Smooth muscle cell (in vitro differentiated cells): ENCODE measurements at regions not wholly inside any gene's neighbourhood (a gene's known extent, or its start where the extent isn't known, plus 50 kb on each side); places are given as distances from the start of the nearest gene placed in this dataset.

Experiments used
- DNase-seq: peaks from one replicate; lab custom pipeline; 2025; ENCODE audit not compliant: unreplicated experiment; lab: John Stamatoyannopoulos, UW
- H2AFZ ChIP-seq: fragments of 200-600 bp; sonication (generic); 2 replicates; pipeline ENCODE4 v1.6.0; 2016; ENCODE audit warnings: antibody characterized with exemption, low read depth, mild to moderate bottlenecking
- H3F3A ChIP-seq: fragments of 200-600 bp; sonication (generic); 2 replicates; pipeline ENCODE4 v1.6.0; 2017; ENCODE audit warnings: antibody characterized with exemption, low read depth
- H3K27ac ChIP-seq: fragments of 200-600 bp; sonication (generic); 2 replicates; pipeline ENCODE4 v1.5.1; 2016; ENCODE audit warnings: low read depth, mild to moderate bottlenecking
- H3K27me3 ChIP-seq: fragments of 200-600 bp; sonication (generic); 2 replicates; pipeline ENCODE4 v1.6.1; 2016; ENCODE audit warnings: low read depth, mild to moderate bottlenecking
- H3K36me3 ChIP-seq: fragments of 200-600 bp; sonication (generic); 2 replicates; pipeline ENCODE4 v1.5.1; 2016; ENCODE audit warnings: low read depth
- H3K4me1 ChIP-seq: fragments of 200-600 bp; sonication (generic); 2 replicates; pipeline ENCODE4 v1.5.1; 2016; ENCODE audit warnings: low read depth
- H3K4me2 ChIP-seq: fragments of 200-600 bp; sonication (generic); 2 replicates; pipeline ENCODE4 v1.6.0; 2016; ENCODE audit warnings: mild to moderate bottlenecking
- H3K4me3 ChIP-seq: fragments of 200-600 bp; sonication (generic); 2 replicates; pipeline ENCODE4 v1.5.1; 2016; ENCODE audit warnings: mild to moderate bottlenecking
- H3K79me2 ChIP-seq: fragments of 200-600 bp; sonication (generic); 2 replicates; pipeline ENCODE4 v1.6.0; 2016; ENCODE audit warnings: low read depth, mild to moderate bottlenecking
- H3K9ac ChIP-seq: fragments of 200-600 bp; sonication (generic); 2 replicates; pipeline ENCODE4 v1.6.0; 2016; ENCODE audit warnings: low read depth
- H3K9me3 ChIP-seq: fragments of 200-600 bp; sonication (generic); replicated peaks from 2 replicates; pipeline ENCODE4 v1.5.1; 2016; ENCODE audit warnings: low read depth
- H4K20me1 ChIP-seq: fragments of 200-600 bp; sonication (generic); 2 replicates; pipeline ENCODE4 v1.6.0; 2016; ENCODE audit warnings: low read depth
- CTCF ChIP-seq: fragments of 200-600 bp; sonication (generic); IDR thresholded peaks from 2 replicates; pipeline ENCODE4 v1.5.1; 2017; ENCODE audit warnings: borderline replicate concordance, mild to moderate bottlenecking, antibody characterized with exemption; ENCODE audit not compliant: insufficient read depth, poor library complexity, severe bottlenecking
- WGBS: methylation state at CpG from one replicate; pipeline ENCODE4 v1.1.7; 2016; ENCODE audit warnings: low lambda C conversion rate; 5-methylcytosine and 5-hydroxymethylcytosine counted together

DNA sequence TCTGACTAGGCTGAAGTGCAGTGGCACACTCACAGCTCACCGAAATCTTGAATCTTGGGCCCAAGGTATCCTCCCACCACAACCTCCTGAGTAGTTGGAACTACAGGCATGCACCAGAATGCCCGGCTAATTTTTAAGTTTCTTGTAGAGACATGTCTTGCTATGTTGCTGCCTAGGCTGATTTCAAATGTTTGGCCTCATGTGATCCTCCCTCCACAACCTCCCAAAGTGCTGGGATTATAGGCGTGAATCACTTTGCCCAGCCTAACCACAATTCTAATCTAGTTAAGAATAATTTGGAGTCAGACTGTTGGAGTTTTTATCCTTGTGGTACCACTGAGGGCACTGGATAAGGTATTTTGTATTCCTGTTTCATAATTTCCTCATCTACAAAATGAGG is 317.5 kb upstream of the AGA start:
- no peaks in the 10 kb centered on the region for H3K9me3 ChIP-seq
- 78% methylated on average over 3 of the region's 3 CpGs for WGBS

GRCh38 chr4:177761692-177762091 is 319.5 kb upstream of the AGA start:
- Histone ChIP-seq H3K36me3 (no peaks in the 10 kb centered on the region), H3K27me3 (no peaks in the 10 kb centered on the region), H3K9me3 (no peaks in the 10 kb centered on the region), H3K79me2 (no peaks in the 10 kb centered on the region), H4K20me1 (no peaks in the 10 kb centered on the region), H3K27ac (no peak overlapping the region), H3K9ac (no peak overlapping the region), H3F3A (no peaks in the 10 kb centered on the region), H2AFZ (no peak overlapping the region), H3K4me1 (no peaks in the 10 kb centered on the region), H3K4me3 (no peak overlapping the region), H3K4me2 (no peak overlapping the region)
- DNase-seq: no peak
- 91% methylated on average over 12 of the region's 12 CpGs for WGBS
- TF ChIP-seq CTCF: no peak

More for the DNA sequence above, 317.5 kb upstream of the AGA start:
- Histone ChIP-seq H3K36me3 (no peaks in the 10 kb centered on the region), H3F3A (no peaks in the 10 kb centered on the region), H3K79me2 (no peaks in the 10 kb centered on the region), H3K4me2 (no peak overlapping the region), H2AFZ (no peak overlapping the region), H3K4me3 (no peak overlapping the region), H3K27ac (no peak overlapping the region), H3K9ac (no peak overlapping the region), H3K4me1 (no peaks in the 10 kb centered on the region), H4K20me1 (no peaks in the 10 kb centered on the region), H3K27me3 (no peaks in the 10 kb centered on the region)
- DNase-seq: no peak
- TF ChIP-seq CTCF: no peak

DNA sequence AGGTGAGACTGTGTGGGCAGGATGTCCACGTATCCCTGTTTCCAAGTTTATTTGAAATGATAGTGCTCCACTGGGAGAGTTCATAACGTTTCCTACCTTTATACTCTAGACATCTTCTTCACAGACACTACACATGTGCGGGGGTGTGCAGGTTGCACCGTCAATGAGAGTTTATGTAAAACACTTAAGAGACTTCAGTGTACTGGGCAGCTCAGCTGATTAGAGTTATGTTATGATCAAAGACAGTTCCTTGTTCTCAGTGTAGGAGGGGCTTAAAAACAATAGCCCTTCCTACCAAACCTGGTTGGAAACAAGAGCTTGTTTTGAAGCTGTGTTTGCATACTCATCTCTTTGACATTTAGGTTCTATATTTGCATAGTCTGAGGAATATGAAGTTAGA is 326.9 kb upstream of the AGA start:
- 95% methylated on average over 4 of the region's 4 CpGs for WGBS

More for the DNA sequence above, 326.9 kb upstream of the AGA start:
- Histone ChIP-seq H4K20me1 (no peaks in the 10 kb centered on the region), H2AFZ (no peak overlapping the region), H3K9ac (no peak overlapping the region), H3K4me3 (no peak overlapping the region), H3K79me2 (no peaks in the 10 kb centered on the region), H3F3A (no peaks in the 10 kb centered on the region), H3K9me3 (no peaks in the 10 kb centered on the region), H3K27me3 (no peaks in the 10 kb centered on the region), H3K4me2 (no peak overlapping the region), H3K4me1 (no peaks in the 10 kb centered on the region), H3K27ac (no peak overlapping the region), H3K36me3 (no peaks in the 10 kb centered on the region)
- no peak for DNase-seq
- no peak for TF ChIP-seq CTCF
